ENCODE measurements at regions not wholly inside any gene's neighbourhood (a gene's known extent, or its start where the extent isn't known, plus 50 kb on each side); places are given as distances from the start of the nearest gene placed in this dataset.

- TF ChIP-seq CTCF (IDR thresholded peaks at IDR 0.05; ENCODE audit: insufficient read depth, low read length, poor library complexity, severe bottlenecking) (no peak), EZH2phosphoT487 (conservative IDR thresholded peaks at IDR 0.05; ENCODE audit: low read length) (no peak)
These were observed 53.6 kb upstream of the ARHGAP5 start for GRCh38 chr14:32023540-32023939.

All from SU-DHL-6 (cell line).